ENCODE measurements at regions not wholly inside any gene's neighbourhood (a gene's known extent, or its start where the extent isn't known, plus 50 kb on each side); places are given as distances from the start of the nearest gene placed in this dataset.

DNA sequence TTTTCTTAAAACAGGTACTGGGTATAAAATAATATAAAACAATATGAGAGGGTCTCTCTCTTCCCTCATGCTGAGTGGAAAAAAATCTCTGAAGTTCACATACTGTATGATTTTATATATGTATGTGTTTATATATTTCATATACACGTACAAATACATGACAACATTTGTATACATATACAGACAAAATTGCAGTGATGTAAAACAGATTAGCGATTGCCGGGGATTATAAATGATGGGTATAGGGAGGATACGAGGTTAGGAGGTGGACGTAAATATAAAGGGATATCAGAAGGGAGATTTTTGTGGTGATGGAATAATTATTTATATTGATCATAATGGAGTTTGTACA, 194.8 kb upstream of the PRSS16 start:
- TF ChIP-seq, protein P1, sequence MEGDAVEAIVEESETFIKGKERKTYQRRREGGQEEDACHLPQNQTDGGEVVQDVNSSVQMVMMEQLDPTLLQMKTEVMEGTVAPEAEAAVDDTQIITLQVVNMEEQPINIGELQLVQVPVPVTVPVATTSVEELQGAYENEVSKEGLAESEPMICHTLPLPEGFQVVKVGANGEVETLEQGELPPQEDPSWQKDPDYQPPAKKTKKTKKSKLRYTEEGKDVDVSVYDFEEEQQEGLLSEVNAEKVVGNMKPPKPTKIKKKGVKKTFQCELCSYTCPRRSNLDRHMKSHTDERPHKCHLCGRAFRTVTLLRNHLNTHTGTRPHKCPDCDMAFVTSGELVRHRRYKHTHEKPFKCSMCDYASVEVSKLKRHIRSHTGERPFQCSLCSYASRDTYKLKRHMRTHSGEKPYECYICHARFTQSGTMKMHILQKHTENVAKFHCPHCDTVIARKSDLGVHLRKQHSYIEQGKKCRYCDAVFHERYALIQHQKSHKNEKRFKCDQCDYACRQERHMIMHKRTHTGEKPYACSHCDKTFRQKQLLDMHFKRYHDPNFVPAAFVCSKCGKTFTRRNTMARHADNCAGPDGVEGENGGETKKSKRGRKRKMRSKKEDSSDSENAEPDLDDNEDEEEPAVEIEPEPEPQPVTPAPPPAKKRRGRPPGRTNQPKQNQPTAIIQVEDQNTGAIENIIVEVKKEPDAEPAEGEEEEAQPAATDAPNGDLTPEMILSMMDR (conservative IDR thresholded peaks at IDR 0.05), result no peak
- no peak for TF ChIP-seq ZFX (IDR thresholded peaks at IDR 0.05)

Data from C4-2B (cell line).